ENCODE measurements at regions not wholly inside any gene's neighbourhood (a gene's known extent, or its start where the extent isn't known, plus 50 kb on each side); places are given as distances from the start of the nearest gene placed in this dataset.

GRCh38 chr5:79898611-79899010 is 92.5 kb downstream of the MTX3 start:
- TF ChIP-seq CTCF (IDR thresholded peaks at IDR 0.05) (no peak), POLR2A (IDR thresholded peaks at IDR 0.05) (no peak)
